ENCODE measurements at regions not wholly inside any gene's neighbourhood (a gene's known extent, or its start where the extent isn't known, plus 50 kb on each side); places are given as distances from the start of the nearest gene placed in this dataset.

DNA sequence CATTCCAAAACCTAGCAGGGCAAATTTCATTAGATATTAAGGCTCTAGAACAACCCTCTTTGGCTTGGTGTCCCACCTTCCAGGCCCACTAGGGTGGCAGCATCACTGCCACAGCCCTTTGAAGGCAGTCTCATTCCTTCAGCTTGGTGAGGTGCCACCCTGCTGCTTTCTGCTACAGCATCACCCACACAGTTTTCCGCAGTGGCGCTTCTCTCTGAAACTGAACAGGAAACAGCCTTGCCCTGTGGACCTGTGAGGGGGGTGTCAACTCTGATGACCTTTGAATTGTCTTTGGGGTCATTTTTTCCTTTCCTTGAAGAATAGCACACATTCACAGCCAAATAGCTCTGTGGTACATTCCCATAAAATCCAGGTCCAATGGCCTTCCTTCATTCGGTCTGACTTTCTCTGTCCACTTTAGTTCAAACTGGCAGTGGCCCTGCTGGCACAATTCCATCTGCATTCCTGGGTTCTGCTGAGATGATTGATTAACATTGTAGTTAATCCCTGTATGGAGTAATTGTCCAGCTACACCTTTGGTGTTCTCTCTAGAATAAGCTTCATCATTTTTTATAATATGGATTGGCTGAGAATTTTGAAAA is 251.9 kb upstream of the FAT3 start:
- CTCF ChIA-PET, result no interaction called here
- POLR2A ChIA-PET, result no interaction called here
- Mint-ChIP-seq H3K27me3 (no peaks in the 10 kb centered on the region), H3K27ac (no peak overlapping the region), H3K4me1 (no peaks in the 10 kb centered on the region), H3K4me3 (no peak overlapping the region), H3K9me3 (peaks cover 0 to 18% (median 3%) of the 10 kb centered on the region in 11 donors), H3K36me3 (no peaks in the 10 kb centered on the region)
- Histone ChIP-seq H3K4me3 (ENCODE audit: low read length) (no peak overlapping the region), H3K9me3 (ENCODE audit: control insufficient read depth in 2 of 3, low read length in 3 of 3) (no peaks in the 10 kb centered on the region), H3K27me3 (ENCODE audit: control insufficient read depth in 2 of 2, insufficient read depth in 2 of 2, low read length in 2 of 2) (no peaks in the 10 kb centered on the region), H3K27ac (ENCODE audit: low read depth, low read length) (no peak overlapping the region), H3K4me1 (ENCODE audit: control insufficient read depth in 2 of 2, insufficient read depth in 2 of 2, low read length in 2 of 2) (no peaks in the 10 kb centered on the region), H3K36me3 (ENCODE audit: control insufficient read depth in 2 of 3, insufficient read depth in 3 of 3, low read length in 3 of 3) (no peaks in the 10 kb centered on the region)
- DNase-seq, result no peak
- ATAC-seq, result no peak
- intact Hi-C loops (cut with micrococcal nuclease), result no loop called here

DNA sequence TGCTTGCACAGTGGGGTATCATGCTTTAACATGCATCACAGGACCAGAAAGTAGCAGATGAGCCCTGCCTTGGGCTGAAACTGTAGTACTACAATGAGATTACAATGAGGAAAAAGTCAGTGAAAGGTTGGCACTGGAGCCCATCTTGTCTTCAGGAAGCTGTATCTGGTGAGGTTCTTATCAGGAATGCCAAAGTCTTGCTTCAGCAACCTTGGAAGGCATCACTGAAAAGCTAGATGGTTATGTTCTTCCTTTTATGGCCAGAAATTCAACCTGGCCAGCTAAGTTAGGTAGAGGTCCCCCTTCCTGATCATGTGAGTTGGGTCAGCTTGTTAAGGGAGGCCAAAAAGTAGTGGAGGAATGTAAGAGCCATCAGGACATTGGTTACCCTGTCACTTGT is 254.0 kb upstream of the FAT3 start:
- CTCF ChIA-PET, result no interaction called here
- no peaks in the 10 kb centered on the region for H3K36me3 ChIP-seq (ENCODE audit: control insufficient read depth in 2 of 3, insufficient read depth in 3 of 3, low read length in 3 of 3)
- no peaks in the 10 kb centered on the region for H3K36me3 Mint-ChIP-seq

GRCh38 chr11:91969486-91969885 is 255.1 kb upstream of the FAT3 start:
- no peak for DNase-seq
- no peak for ATAC-seq
- intact Hi-C loops (cut with micrococcal nuclease), result no loop called here
- no peaks in the 10 kb centered on the region for H3K27me3 ChIP-seq (ENCODE audit: control insufficient read depth in 2 of 2, insufficient read depth in 2 of 2, low read length in 2 of 2)
- no peak overlapping the region for H3K4me3 ChIP-seq (ENCODE audit: low read length)
- Mint-ChIP-seq H3K9me3 (peaks cover 0 to 27% (median 2%) of the 10 kb centered on the region in 11 donors), H3K4me1 (no peaks in the 10 kb centered on the region), H3K27ac (no peak overlapping the region), H3K27me3 (no peaks in the 10 kb centered on the region), H3K36me3 (no peaks in the 10 kb centered on the region), H3K4me3 (no peak overlapping the region)
- CTCF ChIA-PET, result no interaction called here
- H3K36me3 ChIP-seq (ENCODE audit: control insufficient read depth in 2 of 3, insufficient read depth in 3 of 3, low read length in 3 of 3), result no peaks in the 10 kb centered on the region
- POLR2A ChIA-PET, result no interaction called here
- H3K4me1 ChIP-seq (ENCODE audit: control insufficient read depth in 2 of 2, insufficient read depth in 2 of 2, low read length in 2 of 2), result no peaks in the 10 kb centered on the region
- H3K9me3 ChIP-seq (ENCODE audit: control insufficient read depth in 2 of 3, low read length in 3 of 3), result no peaks in the 10 kb centered on the region
- H3K27ac ChIP-seq (ENCODE audit: low read depth, low read length), result no peak overlapping the region

More for the DNA sequence above, 254.0 kb upstream of the FAT3 start:
- Histone ChIP-seq H3K4me3 (ENCODE audit: low read length) (no peak overlapping the region), H3K27me3 (ENCODE audit: control insufficient read depth in 2 of 2, insufficient read depth in 2 of 2, low read length in 2 of 2) (no peaks in the 10 kb centered on the region), H3K9me3 (ENCODE audit: control insufficient read depth in 2 of 3, low read length in 3 of 3) (no peaks in the 10 kb centered on the region), H3K4me1 (ENCODE audit: control insufficient read depth in 2 of 2, insufficient read depth in 2 of 2, low read length in 2 of 2) (no peaks in the 10 kb centered on the region), H3K27ac (ENCODE audit: low read depth, low read length) (no peak overlapping the region)
- ATAC-seq, result no peak
- intact Hi-C loops (cut with micrococcal nuclease), result no loop called here
- POLR2A ChIA-PET, result no interaction called here
- Mint-ChIP-seq H3K27me3 (no peaks in the 10 kb centered on the region), H3K4me1 (no peaks in the 10 kb centered on the region), H3K4me3 (no peak overlapping the region), H3K9me3 (peaks cover 0 to 18% (median 2%) of the 10 kb centered on the region in 11 donors), H3K27ac (no peak overlapping the region)
- DNase-seq, result no peak

- DNase-seq, result no peak
- H3K27ac ChIP-seq (ENCODE audit: low read depth, low read length), result no peak overlapping the region
- CTCF ChIA-PET, result no interaction called here
- intact Hi-C loops (cut with micrococcal nuclease), result no loop called here
- no peak for ATAC-seq
- H3K27ac Mint-ChIP-seq, result no peak overlapping the region
- no peaks in the 10 kb centered on the region for H3K4me1 ChIP-seq (ENCODE audit: control insufficient read depth in 2 of 2, insufficient read depth in 2 of 2, low read length in 2 of 2)
- H3K27me3 Mint-ChIP-seq, result no peaks in the 10 kb centered on the region
- POLR2A ChIA-PET, result no interaction called here
- no peak overlapping the region for H3K4me3 ChIP-seq (ENCODE audit: low read length)
- H3K4me1 Mint-ChIP-seq, result no peaks in the 10 kb centered on the region
- no peaks in the 10 kb centered on the region for H3K36me3 Mint-ChIP-seq
- H3K4me3 Mint-ChIP-seq, result no peak overlapping the region
- no peaks in the 10 kb centered on the region for H3K9me3 ChIP-seq (ENCODE audit: control insufficient read depth in 2 of 3, low read length in 3 of 3)
- H3K36me3 ChIP-seq (ENCODE audit: control insufficient read depth in 2 of 3, insufficient read depth in 3 of 3, low read length in 3 of 3), result no peaks in the 10 kb centered on the region
- H3K9me3 Mint-ChIP-seq, result peaks cover 0 to 25% (median 2%) of the 10 kb centered on the region in 11 donors
- H3K27me3 ChIP-seq (ENCODE audit: control insufficient read depth in 2 of 2, insufficient read depth in 2 of 2, low read length in 2 of 2), result no peaks in the 10 kb centered on the region
These were observed 256.9 kb upstream of the FAT3 start for GRCh38 chr11:91967691-91968045.

DNA sequence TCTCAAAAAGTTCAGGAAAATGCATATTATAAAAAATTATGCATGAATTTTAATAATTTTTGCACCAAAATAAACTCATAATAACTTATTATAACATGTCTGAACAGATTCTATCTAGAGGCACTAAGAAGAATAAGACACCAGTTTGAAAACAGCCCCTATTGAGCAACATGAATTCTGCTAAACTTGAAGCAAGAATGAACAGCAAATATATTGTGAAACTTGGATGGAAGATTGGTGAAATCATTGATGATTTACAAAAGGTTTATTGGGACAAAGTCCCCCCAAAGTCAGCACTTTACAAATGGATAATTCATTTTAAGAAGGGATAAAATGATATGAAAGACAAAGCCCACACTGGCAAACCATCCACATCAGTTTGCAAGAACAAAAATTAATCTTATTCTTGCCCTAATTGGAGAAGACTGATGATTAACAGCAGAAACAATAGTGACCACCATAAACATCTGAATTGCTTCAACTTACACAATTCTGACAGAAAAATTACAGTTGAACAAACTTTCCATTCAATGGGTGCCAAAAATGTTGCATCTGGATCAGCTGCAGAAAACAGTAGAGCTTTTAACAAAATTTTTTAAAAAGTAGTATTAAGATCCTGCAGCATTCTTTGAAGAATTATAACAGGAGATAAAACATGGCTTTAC is 257.5 kb upstream of the FAT3 start:
- ATAC-seq, result no peak
- Histone ChIP-seq H3K4me1 (ENCODE audit: control insufficient read depth in 2 of 2, insufficient read depth in 2 of 2, low read length in 2 of 2) (no peaks in the 10 kb centered on the region), H3K4me3 (ENCODE audit: low read length) (no peak overlapping the region), H3K27ac (ENCODE audit: low read depth, low read length) (no peak overlapping the region), H3K36me3 (ENCODE audit: control insufficient read depth in 2 of 3, insufficient read depth in 3 of 3, low read length in 3 of 3) (no peaks in the 10 kb centered on the region), H3K9me3 (ENCODE audit: control insufficient read depth in 2 of 3, low read length in 3 of 3) (no peaks in the 10 kb centered on the region), H3K27me3 (ENCODE audit: control insufficient read depth in 2 of 2, insufficient read depth in 2 of 2, low read length in 2 of 2) (no peaks in the 10 kb centered on the region)
- Mint-ChIP-seq H3K27ac (no peak overlapping the region), H3K36me3 (no peaks in the 10 kb centered on the region), H3K4me3 (no peak overlapping the region), H3K4me1 (no peaks in the 10 kb centered on the region), H3K9me3 (peaks cover 0 to 28% (median 2%) of the 10 kb centered on the region in 11 donors), H3K27me3 (no peaks in the 10 kb centered on the region)
- intact Hi-C loops (cut with micrococcal nuclease), result no loop called here
- DNase-seq, result no peak
- ChIA-PET CTCF (no interaction called here), POLR2A (no interaction called here)

DNA sequence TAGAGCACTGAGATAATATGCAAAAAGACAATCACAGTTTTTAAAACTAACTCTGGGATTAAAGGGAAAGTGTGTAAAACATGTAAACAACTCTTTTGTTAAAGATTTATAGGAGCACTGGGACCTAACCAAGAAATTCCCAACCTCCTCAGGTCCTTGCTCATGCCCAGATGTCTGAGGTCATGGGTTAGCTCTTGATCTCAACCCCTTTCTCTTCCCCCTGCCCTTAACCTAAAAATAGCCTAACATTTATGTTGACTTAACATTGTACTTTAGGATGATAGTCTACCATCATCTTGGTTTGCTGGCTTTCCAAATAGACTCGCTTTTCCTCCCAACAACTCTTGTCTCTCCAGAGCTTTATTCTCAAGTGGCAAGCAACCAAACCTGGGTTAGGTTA is 258.2 kb upstream of the FAT3 start:
- Mint-ChIP-seq H3K9me3 (peaks cover 0 to 30% (median 6%) of the 10 kb centered on the region in 11 donors), H3K36me3 (no peaks in the 10 kb centered on the region), H3K27me3 (no peaks in the 10 kb centered on the region), H3K4me3 (no peak overlapping the region), H3K27ac (no peak overlapping the region), H3K4me1 (no peaks in the 10 kb centered on the region)
- H3K9me3 ChIP-seq (ENCODE audit: control insufficient read depth in 2 of 3, low read length in 3 of 3), result no peaks in the 10 kb centered on the region
- H3K4me1 ChIP-seq (ENCODE audit: control insufficient read depth in 2 of 2, insufficient read depth in 2 of 2, low read length in 2 of 2), result no peaks in the 10 kb centered on the region
- DNase-seq, result no peak
- POLR2A ChIA-PET, result no interaction called here
- H3K27ac ChIP-seq (ENCODE audit: low read depth, low read length), result no peak overlapping the region
- no peak for ATAC-seq
- intact Hi-C loops (cut with micrococcal nuclease), result no loop called here
- H3K4me3 ChIP-seq (ENCODE audit: low read length), result no peak overlapping the region
- no peaks in the 10 kb centered on the region for H3K27me3 ChIP-seq (ENCODE audit: control insufficient read depth in 2 of 2, insufficient read depth in 2 of 2, low read length in 2 of 2)
- CTCF ChIA-PET, result no interaction called here
- H3K36me3 ChIP-seq (ENCODE audit: control insufficient read depth in 2 of 3, insufficient read depth in 3 of 3, low read length in 3 of 3), result no peaks in the 10 kb centered on the region

- H3K9me3 Mint-ChIP-seq, result peaks cover 10 to 57% (median 25%) of the 10 kb centered on the region in 11 donors
- intact Hi-C loops (cut with micrococcal nuclease), result no loop called here
These were observed 263.8 kb upstream of the FAT3 start for GRCh38 chr11:91960770-91961169.

More at GRCh38 chr11:91960770-91961169, 263.8 kb upstream of the FAT3 start:
- Histone ChIP-seq H3K4me1 (ENCODE audit: control insufficient read depth in 2 of 2, insufficient read depth in 2 of 2, low read length in 2 of 2) (no peaks in the 10 kb centered on the region), H3K4me3 (ENCODE audit: low read length) (no peak overlapping the region), H3K27ac (ENCODE audit: low read depth, low read length) (no peak overlapping the region), H3K36me3 (ENCODE audit: control insufficient read depth in 2 of 3, insufficient read depth in 3 of 3, low read length in 3 of 3) (no peaks in the 10 kb centered on the region), H3K27me3 (ENCODE audit: control insufficient read depth in 2 of 2, insufficient read depth in 2 of 2, low read length in 2 of 2) (no peaks in the 10 kb centered on the region), H3K9me3 (ENCODE audit: control insufficient read depth in 2 of 3, low read length in 3 of 3) (peaks cover 0 to 13% (median 0%) of the 10 kb centered on the region in 3 experiments)
- H3K27me3 Mint-ChIP-seq, result no peaks in the 10 kb centered on the region
- no peak for DNase-seq
- H3K4me3 Mint-ChIP-seq, result no peak overlapping the region
- H3K36me3 Mint-ChIP-seq, result no peaks in the 10 kb centered on the region
- H3K4me1 Mint-ChIP-seq, result no peaks in the 10 kb centered on the region
- no peak overlapping the region for H3K27ac Mint-ChIP-seq
- POLR2A ChIA-PET, result no interaction called here
- CTCF ChIA-PET, result no interaction called here
- no peak for ATAC-seq

All from naive thymus-derived CD4-positive, alpha-beta T cell (primary cell).